Esophagus squamous epithelium (tissue), 4 donors: ENCODE measurements at regions not wholly inside any gene's neighbourhood (a gene's known extent, or its start where the extent isn't known, plus 50 kb on each side); places are given as distances from the start of the nearest gene placed in this dataset.

ENCODE experiments used
- CTCF ChIP-seq, 6 experiments: fragments of 450-650 bp in 4 of 6; fragments of 200-600 bp in 2 of 6; sonication (generic) in 2 of 6; IDR thresholded peaks; one replicate each; pipeline ENCODE4 v1.5.1; 2016 to 2019; ENCODE audit warnings: antibody characterized with exemption in 6 of 6, mild to moderate bottlenecking in 4 of 6, moderate library complexity in 4 of 6
- POLR2A ChIP-seq, 4 donors: fragments of 450-650 bp; IDR thresholded peaks; one replicate each; pipeline ENCODE4 v1.6.1; 2017; ENCODE audit warnings: antibody characterized with exemption in 4 of 4, mild to moderate bottlenecking in 4 of 4, moderate library complexity in 3 of 4

- TF ChIP-seq CTCF (IDR thresholded peaks at IDR 0.05) (no peak), POLR2A (IDR thresholded peaks at IDR 0.05) (no peak)
These were observed 499.5 kb upstream of the BRINP1 start for GRCh38 chr9:119868694-119869093.
